ENCODE measurements at regions not wholly inside any gene's neighbourhood (a gene's known extent, or its start where the extent isn't known, plus 50 kb on each side); places are given as distances from the start of the nearest gene placed in this dataset.

DNA sequence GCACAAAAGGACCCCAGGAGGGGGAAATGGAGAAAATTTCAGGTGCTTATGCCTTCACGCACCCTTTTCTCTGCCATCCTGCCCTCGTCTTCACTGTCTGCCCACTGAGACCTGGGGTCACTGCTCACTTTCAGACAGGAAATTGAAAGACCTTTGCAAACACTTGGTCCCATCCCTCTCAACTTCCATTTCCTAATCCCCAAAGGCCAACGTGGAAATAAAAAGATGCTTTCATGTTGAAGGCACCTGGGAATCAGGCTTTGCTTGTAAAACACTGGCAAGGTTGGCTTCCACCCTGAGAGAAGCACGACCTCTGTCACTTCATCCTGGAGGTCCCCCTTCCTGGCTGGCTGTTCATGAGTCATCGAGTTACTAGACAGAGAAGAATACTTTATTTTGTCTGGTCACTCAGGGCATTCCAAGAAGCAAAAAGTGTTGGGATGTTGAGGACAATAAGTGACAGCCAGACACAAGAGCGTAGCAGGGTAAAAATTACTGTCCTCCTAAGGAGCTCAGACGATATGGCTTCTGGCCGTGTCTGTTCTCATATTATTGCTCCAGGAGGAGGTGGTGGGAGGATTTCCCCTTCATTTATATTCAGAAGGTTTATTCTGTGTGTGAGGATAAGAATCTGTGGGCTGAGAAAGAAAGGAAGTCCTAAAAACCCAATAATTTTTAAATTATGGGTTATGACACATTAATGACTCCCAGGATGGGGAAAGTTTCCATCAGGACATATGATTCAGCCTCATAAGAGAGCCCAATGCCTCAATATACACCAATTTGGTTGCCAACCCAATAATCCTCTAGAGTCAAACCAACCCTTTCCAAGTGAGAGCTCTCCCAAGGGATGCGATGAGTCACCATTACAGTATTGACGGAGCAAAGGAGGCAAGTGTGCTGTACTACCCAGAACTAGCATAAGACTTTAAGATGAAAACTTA, 409.0 kb downstream of the COG6 start:
- TF ChIP-seq, protein P1, sequence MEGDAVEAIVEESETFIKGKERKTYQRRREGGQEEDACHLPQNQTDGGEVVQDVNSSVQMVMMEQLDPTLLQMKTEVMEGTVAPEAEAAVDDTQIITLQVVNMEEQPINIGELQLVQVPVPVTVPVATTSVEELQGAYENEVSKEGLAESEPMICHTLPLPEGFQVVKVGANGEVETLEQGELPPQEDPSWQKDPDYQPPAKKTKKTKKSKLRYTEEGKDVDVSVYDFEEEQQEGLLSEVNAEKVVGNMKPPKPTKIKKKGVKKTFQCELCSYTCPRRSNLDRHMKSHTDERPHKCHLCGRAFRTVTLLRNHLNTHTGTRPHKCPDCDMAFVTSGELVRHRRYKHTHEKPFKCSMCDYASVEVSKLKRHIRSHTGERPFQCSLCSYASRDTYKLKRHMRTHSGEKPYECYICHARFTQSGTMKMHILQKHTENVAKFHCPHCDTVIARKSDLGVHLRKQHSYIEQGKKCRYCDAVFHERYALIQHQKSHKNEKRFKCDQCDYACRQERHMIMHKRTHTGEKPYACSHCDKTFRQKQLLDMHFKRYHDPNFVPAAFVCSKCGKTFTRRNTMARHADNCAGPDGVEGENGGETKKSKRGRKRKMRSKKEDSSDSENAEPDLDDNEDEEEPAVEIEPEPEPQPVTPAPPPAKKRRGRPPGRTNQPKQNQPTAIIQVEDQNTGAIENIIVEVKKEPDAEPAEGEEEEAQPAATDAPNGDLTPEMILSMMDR (IDR thresholded peaks at IDR 0.05) = no peak
- TF ChIP-seq POLR2A (IDR thresholded peaks at IDR 0.05) = no peak

Data from Peyer's patch (tissue), 4 donors.